ENCODE measurements at regions not wholly inside any gene's neighbourhood (a gene's known extent, or its start where the extent isn't known, plus 50 kb on each side); places are given as distances from the start of the nearest gene placed in this dataset.

GRCh38 chr12:71304306-71304705 is 135.3 kb upstream of the LGR5 start:
- no peaks in the 10 kb centered on the region for H3K9me3 ChIP-seq
- H3K4me1 ChIP-seq, result no peaks in the 10 kb centered on the region
- H3K36me3 ChIP-seq, result no peaks in the 10 kb centered on the region
- intact Hi-C loops (cut with DNase I), result no loop called here
- H3K27me3 ChIP-seq, result no peaks in the 10 kb centered on the region
- 88% methylated on average over 3 of the region's 3 CpGs for WGBS (ENCODE audit: insufficient coverage, low coverage, low lambda C conversion rate, missing lambda C conversion rate)
- TF ChIP-seq POLR2A (IDR thresholded peaks at IDR 0.05) (no peak), CTCF (IDR thresholded peaks at IDR 0.05) (no peak)
- ATAC-seq (no peak), DNase-seq (no peak)
- H3K4me3 ChIP-seq, result no peak overlapping the region
- no peak overlapping the region for H3K27ac ChIP-seq

GRCh38 chr12:71303199-71303598 is 136.4 kb upstream of the LGR5 start:
- no peak overlapping the region for H3K4me3 ChIP-seq
- ATAC-seq (no peak), DNase-seq (no peak)
- no peaks in the 10 kb centered on the region for H3K27me3 ChIP-seq
- intact Hi-C loops (cut with DNase I), result no loop called here
- H3K9me3 ChIP-seq, result no peaks in the 10 kb centered on the region
- H3K27ac ChIP-seq, result no peak overlapping the region
- no peaks in the 10 kb centered on the region for H3K36me3 ChIP-seq
- H3K4me1 ChIP-seq, result no peaks in the 10 kb centered on the region
- TF ChIP-seq CTCF (IDR thresholded peaks at IDR 0.05) (no peak), POLR2A (IDR thresholded peaks at IDR 0.05) (no peak)

- ATAC-seq, result no peak
- TF ChIP-seq CTCF (IDR thresholded peaks at IDR 0.05), result no peak
- TF ChIP-seq POLR2A (IDR thresholded peaks at IDR 0.05), result no peak
- no peaks in the 10 kb centered on the region for H3K4me1 ChIP-seq
These were observed 138.6 kb upstream of the LGR5 start for GRCh38 chr12:71300772-71301675.

GRCh38 chr12:71299541-71300376 is 139.8 kb upstream of the LGR5 start:
- peak in 1 of 3 donors; percentile 10 for DNase-seq
- 49% methylated on average over 6 of the region's 6 CpGs for WGBS (ENCODE audit: insufficient coverage, low coverage, low lambda C conversion rate, missing lambda C conversion rate)
- H3K4me3 ChIP-seq, result no peak overlapping the region
- no peaks in the 10 kb centered on the region for H3K27me3 ChIP-seq
- H3K36me3 ChIP-seq, result no peaks in the 10 kb centered on the region
- ATAC-seq, result no peak
- intact Hi-C loops (cut with DNase I), result no loop called here
- H3K27ac ChIP-seq, result no peak overlapping the region
- TF ChIP-seq POLR2A (IDR thresholded peaks at IDR 0.05) (no peak), CTCF (IDR thresholded peaks at IDR 0.05) (no peak)
- no peaks in the 10 kb centered on the region for H3K9me3 ChIP-seq
- H3K4me1 ChIP-seq, result no peaks in the 10 kb centered on the region

More at GRCh38 chr12:71300772-71301675, 138.6 kb upstream of the LGR5 start:
- 75% methylated on average over 4 of the region's 4 CpGs for WGBS (ENCODE audit: insufficient coverage, low coverage, low lambda C conversion rate, missing lambda C conversion rate)
- Histone ChIP-seq H3K4me3 (no peak overlapping the region), H3K27me3 (no peaks in the 10 kb centered on the region), H3K36me3 (no peaks in the 10 kb centered on the region), H3K9me3 (no peaks in the 10 kb centered on the region), H3K27ac (no peak overlapping the region)
- intact Hi-C loops (cut with DNase I), result no loop called here
- no peak for DNase-seq
